SK-N-MC (cell line): ENCODE measurements at regions not wholly inside any gene's neighbourhood (a gene's known extent, or its start where the extent isn't known, plus 50 kb on each side); places are given as distances from the start of the nearest gene placed in this dataset.

Experiments used
- EZH2 ChIP-seq: fragments of 200-600 bp; sonication (generic); IDR thresholded peaks from one replicate; pipeline ENCODE4 v1.6.1; 2017; ENCODE audit warnings: antibody characterized with exemption
- FOXP2 ChIP-seq: optimal IDR thresholded peaks from 2 replicates; pipeline ENCODE3; 2011; ENCODE audit warnings: mild to moderate bottlenecking, moderate library complexity; ENCODE audit not compliant: insufficient read depth; ENCODE audit errors: extremely low read length, control extremely low read depth
- POLR2AphosphoS5 ChIP-seq: IDR thresholded peaks from 2 replicates; pipeline ENCODE4 v1.6.1; 2012; ENCODE audit warnings: mild to moderate bottlenecking, low read depth, low read length, borderline replicate concordance

DNA sequence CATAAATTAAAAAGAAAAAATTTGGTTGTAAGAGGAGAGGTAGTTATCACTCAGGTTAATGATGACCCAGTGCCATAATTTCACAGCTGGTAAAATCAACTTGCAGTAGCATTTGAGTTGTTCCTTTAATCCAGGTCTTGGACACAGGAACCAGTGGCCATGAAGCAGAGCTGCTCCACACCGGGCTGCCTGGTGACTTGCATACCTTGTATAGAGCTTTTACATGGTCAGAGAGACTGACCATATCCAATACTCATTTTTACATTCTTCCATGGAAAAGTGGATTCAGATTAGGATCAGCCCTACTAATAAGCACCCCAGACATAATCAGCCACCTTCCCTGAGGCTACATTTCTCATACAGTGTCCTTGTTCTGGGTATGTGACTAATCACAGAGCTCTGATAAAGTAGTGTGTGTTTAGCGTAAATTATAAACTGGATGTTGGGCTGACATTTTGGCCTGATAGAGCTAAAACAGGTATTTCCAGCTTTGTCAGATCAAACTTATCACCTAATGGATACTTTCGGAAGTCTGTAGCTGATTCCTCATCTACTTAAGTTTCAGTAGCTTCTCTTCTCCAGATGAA lies 77.0 kb upstream of the ZSWIM6 start:
- no peak for TF ChIP-seq EZH2
- TF ChIP-seq POLR2AphosphoS5 = no peak
- no peak for TF ChIP-seq FOXP2
